Cardiac fibroblast (primary cell): ENCODE measurements at regions not wholly inside any gene's neighbourhood (a gene's known extent, or its start where the extent isn't known, plus 50 kb on each side); places are given as distances from the start of the nearest gene placed in this dataset.
A peak's percentile ranks its signal among the peaks of the same experiment; 100 is the strongest.
"Not testable (repeated sequence)": the region's sequence is repeated elsewhere in the genome, so short reads cannot be mapped to it uniquely, and the experiment has no call there.

Experiments used
- DNase-seq, 2 donors: peaks; one replicate each; pipeline versions ENCODE4 v3.0.0 to v3.0.0-alpha.2; 2010; ENCODE audit warnings: low read depth in 2 of 2
- H3K4me3 ChIP-seq, 2 donors: replicated peaks in 1 of 2; 1 replicate in 1 of 2; 2 replicates in 1 of 2; pipeline ENCODE4 v1.5.1; 2011; ENCODE audit warnings: low read depth in 2 of 2, low read length in 2 of 2, mild to moderate bottlenecking in 2 of 2, moderate library complexity in 1 of 2
- TF ChIP-seq, protein P1 (sequence below): IDR thresholded peaks from one replicate; pipeline ENCODE4 v1.5.1; 2011; ENCODE audit warnings: low read depth, mild to moderate bottlenecking, low read length, inconsistent platforms

DNA sequence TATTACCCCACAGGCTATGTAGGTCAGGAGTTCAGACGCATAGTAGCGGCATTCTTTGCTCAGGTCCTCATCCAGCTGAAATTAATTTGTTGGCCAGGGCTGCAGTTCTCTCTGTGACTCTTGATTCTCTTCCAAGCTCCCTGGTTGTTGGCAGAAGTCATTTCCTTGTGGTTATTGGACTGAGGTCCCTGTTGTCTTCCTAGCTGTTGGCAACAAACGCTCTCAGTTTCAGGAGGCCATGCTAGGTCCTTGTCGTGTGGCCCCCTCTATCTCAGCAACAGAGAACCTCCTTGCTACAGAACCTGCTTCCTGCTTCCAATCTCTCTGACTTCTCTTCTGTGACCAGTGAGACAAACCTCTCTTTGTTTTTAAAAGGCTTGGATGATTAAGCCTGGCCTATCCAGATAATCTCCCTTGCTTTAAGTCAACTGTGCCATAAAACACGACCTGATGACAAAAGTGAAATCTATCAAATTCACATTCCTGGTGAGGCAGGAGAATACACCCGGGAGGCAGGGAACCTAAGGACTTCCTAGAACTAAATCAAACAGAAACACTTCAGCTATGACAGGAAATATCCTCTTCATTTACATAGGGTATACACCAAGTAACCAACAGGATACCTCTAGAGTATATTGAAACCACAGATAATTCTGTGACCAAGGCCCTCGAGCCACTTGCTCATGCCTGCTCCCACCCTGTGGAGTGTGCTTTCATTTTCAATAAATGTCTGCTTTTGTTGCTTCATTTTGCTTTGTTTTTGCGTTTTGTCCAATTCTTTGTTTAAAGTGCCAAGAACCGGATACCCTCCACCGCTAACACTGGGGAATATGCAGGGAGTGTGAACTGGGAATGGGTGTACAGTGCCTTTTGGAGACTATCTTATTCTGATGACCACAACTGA, 196.0 kb downstream of the BTBD3 start:
- no peak overlapping the region for H3K4me3 ChIP-seq
- DNase-seq = peak; percentile 56 to 90
- TF ChIP-seq, protein P1, sequence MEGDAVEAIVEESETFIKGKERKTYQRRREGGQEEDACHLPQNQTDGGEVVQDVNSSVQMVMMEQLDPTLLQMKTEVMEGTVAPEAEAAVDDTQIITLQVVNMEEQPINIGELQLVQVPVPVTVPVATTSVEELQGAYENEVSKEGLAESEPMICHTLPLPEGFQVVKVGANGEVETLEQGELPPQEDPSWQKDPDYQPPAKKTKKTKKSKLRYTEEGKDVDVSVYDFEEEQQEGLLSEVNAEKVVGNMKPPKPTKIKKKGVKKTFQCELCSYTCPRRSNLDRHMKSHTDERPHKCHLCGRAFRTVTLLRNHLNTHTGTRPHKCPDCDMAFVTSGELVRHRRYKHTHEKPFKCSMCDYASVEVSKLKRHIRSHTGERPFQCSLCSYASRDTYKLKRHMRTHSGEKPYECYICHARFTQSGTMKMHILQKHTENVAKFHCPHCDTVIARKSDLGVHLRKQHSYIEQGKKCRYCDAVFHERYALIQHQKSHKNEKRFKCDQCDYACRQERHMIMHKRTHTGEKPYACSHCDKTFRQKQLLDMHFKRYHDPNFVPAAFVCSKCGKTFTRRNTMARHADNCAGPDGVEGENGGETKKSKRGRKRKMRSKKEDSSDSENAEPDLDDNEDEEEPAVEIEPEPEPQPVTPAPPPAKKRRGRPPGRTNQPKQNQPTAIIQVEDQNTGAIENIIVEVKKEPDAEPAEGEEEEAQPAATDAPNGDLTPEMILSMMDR = no peak

DNA sequence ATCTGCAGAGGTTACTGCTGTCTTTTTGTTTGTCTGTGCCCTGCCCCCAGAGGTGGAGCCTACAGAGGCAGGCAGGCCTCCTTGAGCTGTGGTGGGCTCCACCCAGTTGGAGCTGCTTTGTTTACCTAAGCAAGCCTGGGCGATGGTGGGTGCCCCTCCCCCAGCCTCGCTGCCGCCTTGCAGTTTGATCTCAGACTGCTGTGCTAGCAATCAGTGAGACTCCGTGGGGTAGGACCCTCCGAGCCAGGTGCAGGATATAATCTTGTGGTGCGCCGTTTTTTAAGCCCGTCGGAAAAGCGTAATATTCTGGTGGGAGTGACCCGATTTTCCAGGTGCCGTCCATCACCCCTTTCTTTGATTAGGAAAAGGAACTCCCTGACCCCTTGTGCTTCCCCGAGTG, 211.4 kb downstream of the BTBD3 start:
- DNase-seq, H3K4me3 ChIP-seq: not testable (repeated sequence)

DNA sequence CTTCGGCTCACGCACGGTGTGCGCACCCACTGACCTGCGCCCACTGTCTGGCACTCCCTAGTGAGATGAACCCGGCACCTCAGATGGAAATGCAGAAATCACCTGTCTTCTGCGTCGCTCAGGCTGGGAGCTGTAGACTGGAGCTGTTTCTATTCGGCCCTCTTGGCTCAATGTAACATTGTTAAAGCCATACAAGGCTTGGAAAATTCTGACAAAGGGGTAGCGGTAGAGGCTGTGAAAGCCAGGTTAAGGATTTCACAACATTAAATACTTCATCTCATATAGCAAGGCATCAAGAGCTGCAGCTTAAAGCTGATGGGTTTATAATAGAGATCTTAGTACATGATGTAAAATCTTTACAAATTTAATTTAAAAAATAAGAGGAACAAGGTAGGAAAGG, 211.8 kb downstream of the BTBD3 start:
- not testable (repeated sequence) for DNase-seq, H3K4me3 ChIP-seq

DNA sequence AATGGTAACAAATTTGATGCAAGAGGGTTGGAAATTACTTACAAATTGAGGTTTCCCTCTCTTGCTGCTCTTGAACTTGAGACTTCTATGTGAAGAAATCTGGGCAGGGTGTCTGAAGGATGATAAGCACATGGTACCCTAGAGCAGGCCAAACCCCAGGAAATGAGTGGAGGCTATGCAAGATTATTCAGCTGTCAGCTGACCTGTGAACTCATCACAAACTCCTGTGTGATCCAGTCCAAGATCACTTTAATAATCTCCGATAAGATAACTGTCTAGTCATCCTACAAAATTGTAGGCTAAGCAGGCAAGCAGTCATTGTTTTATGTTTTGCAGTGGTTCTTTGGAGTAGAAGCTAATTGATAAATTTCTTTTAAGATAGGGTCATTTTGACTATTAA, 213.1 kb downstream of the BTBD3 start:
- peak in 1 of 2 donors; percentile 30 for DNase-seq
- no peak overlapping the region for H3K4me3 ChIP-seq
- TF ChIP-seq, protein P1 = no peak

DNA sequence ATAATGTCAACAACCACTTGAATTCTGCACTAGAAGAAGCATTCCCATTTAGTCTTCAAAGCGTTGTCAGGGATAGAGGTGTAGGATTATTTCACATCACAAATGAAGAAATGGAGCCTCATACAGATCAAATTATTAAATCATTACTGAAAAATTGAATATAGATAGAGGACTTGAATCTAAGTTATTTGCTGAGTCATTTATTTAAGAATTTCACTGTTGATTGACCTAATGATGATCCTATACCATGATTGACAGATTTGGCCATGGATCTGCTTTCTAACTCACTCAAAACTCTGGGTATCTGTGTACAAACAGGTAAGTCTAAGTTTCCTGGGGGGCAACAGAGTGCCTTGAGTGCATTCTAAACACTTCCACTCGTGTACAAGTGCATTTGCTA, 215.9 kb downstream of the BTBD3 start:
- TF ChIP-seq, protein P1 = no peak
- no peak for DNase-seq
- H3K4me3 ChIP-seq = no peak overlapping the region

DNA sequence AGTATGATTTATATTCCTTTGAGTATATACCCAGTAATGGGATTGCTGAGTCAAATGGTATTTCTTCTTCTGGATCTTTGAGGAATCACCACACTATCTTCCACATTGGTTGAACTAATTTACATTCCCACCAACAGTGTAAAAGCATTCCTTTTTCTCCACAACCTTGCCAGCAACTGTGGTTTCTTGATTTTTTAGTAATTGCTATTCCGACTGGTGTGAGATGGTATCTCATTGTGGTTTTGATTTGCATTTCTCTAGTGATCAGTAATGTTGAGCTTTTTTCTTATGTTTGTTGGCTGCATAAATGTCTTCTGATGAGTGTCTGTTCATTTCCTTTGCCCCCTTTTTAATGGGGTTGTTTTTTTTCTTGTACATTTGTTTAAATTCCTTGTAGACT, 228.3 kb downstream of the BTBD3 start:
- DNase-seq, H3K4me3 ChIP-seq: not testable (repeated sequence)

DNA sequence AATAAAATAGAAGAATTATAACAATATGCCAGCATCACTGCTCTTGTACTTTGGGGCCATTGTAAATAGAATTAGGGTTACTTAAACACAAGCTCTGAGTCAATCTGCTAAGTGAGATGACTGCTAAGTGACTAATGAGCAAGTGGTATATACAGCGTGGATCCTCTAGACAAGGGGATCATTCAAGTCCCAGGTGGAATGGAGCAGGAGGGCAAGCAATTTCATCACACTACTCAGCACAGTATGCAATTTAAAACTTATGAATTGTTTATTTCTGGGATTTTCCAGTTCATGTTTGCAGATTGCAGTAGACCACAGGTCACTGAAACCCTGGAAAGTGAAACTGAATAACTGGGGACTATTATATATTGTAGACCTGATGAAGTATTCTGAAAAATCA, 235.3 kb downstream of the BTBD3 start:
- peak in 1 of 2 donors; percentile 58 for DNase-seq
- TF ChIP-seq, protein P1 = no peak
- no peak overlapping the region for H3K4me3 ChIP-seq

DNA sequence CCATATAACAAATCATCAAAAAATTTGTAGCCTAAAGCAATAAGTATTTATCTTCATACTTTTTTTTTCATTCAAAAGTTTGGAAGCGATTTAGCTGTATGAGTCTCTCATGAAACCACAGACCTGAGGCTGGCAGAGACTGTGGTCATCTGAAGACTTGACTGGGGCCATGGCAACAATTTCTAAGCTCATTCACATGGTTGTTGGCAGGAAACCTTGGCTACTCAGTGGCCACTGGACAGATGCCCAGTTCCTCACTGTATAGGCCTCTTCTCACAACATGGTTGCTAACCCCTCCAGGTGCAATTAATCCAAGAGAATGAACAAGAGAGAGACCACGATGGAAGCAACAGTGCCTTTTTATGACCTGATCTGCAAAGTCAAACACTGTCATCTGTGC, 235.9 kb downstream of the BTBD3 start:
- peak; percentile 41 to 61 for DNase-seq
- TF ChIP-seq, protein P1 = no peak

More for the DNA sequence above, 235.9 kb downstream of the BTBD3 start:
- no peak overlapping the region for H3K4me3 ChIP-seq
